CD4-positive, alpha-beta T cell treated with Interleukin-1 beta for 1 hour (primary cell): ENCODE measurements at regions not wholly inside any gene's neighbourhood (a gene's known extent, or its start where the extent isn't known, plus 50 kb on each side); places are given as distances from the start of the nearest gene placed in this dataset.
"Not testable (repeated sequence)": the region's sequence is repeated elsewhere in the genome, so short reads cannot be mapped to it uniquely, and the experiment has no call there.

ENCODE experiments used
- DNase-seq, 2 donors: peaks; one replicate each; pipeline ENCODE4 v3.0.0-alpha.2; 2020 to 2022

- no peak for DNase-seq
Measured at GRCh38 chr4:83758285-83758684, 222.4 kb downstream of the GPAT3 start.

DNA sequence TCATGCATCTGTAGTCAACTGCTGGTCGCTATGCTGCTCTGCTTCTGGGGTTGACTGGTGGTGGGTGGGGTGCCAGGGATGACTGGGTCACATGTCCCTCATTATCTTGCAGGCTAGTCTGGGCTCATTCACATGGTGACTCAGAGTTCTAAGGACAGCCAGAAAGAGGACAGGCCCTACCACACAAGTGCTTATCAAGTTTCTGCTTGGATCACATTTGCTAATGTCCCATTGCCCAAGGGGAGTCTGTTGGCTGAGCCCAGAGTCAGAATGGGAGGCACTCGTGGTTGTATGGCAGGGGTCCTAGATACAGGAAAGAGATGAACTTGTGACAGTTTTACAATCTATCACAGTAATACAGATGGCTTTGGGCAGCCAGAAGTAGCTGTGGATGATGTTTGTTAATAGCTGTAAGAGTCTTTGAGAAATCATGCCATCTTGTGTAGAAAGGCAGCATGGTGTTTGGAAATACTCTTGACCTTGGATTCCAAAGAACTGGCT, 221.3 kb downstream of the GPAT3 start:
- DNase-seq: no peak

DNA sequence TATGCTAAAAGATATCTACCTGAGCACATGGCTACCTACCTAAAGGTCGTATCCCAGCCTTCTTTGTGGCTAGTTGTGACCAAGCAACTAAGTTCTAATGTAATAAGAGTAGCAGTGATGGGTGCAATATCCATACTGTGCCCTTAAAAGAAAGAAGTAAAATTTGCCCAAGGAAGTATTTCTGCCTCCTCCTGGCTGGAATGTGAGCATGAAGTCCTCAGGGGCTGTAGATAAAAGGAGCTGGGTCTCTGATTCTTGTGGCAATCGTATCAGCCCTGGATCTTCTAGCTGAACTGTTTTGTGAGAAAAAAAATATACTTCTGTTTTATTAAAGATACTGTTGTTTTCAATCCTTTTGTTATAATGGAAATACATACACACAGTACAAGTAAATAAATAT, 217.4 kb downstream of the GPAT3 start:
- DNase-seq: no peak

- no peak for DNase-seq
Measured at GRCh38 chr4:83751336-83751949, 215.5 kb downstream of the GPAT3 start.

- DNase-seq: no peak
Measured at GRCh38 chr4:83748711-83749110, 212.8 kb downstream of the GPAT3 start.

- no peak for DNase-seq
Measured at GRCh38 chr4:83738895-83739294, 203.0 kb downstream of the GPAT3 start.

GRCh38 chr4:83734576-83734975, 198.7 kb downstream of the GPAT3 start:
- DNase-seq: no peak

DNA sequence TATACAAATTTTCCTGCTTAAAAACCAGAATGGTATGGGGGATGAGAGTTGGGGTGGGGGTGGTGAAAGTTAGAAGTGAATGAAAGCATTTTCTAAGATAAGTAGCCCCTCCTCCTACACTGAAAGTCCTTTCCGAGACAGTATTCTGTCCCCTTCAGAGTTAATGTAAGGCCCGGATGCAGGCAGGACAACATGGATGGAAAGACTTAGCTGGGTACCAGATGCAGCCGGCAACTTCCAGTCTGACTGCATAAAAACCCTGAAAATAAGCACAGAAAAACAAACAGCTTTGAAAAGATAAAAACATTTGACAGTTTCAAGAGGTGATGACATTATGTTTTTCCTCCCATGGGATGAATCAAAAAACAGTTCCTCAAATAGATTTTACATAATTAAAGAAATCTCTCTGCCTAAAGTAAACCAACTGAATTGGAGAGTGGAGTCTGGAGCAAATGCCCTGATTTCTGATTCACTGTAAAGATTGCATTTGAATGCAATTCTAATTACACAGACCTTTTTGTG, 196.3 kb downstream of the GPAT3 start:
- no peak for DNase-seq

- no peak for DNase-seq
Measured at GRCh38 chr4:83731609-83732008, 195.7 kb downstream of the GPAT3 start.

GRCh38 chr4:83730958-83731357, 195.1 kb downstream of the GPAT3 start:
- not testable (repeated sequence) for DNase-seq

- no peak for DNase-seq
Measured at GRCh38 chr4:83728191-83728590, 192.3 kb downstream of the GPAT3 start.

DNA sequence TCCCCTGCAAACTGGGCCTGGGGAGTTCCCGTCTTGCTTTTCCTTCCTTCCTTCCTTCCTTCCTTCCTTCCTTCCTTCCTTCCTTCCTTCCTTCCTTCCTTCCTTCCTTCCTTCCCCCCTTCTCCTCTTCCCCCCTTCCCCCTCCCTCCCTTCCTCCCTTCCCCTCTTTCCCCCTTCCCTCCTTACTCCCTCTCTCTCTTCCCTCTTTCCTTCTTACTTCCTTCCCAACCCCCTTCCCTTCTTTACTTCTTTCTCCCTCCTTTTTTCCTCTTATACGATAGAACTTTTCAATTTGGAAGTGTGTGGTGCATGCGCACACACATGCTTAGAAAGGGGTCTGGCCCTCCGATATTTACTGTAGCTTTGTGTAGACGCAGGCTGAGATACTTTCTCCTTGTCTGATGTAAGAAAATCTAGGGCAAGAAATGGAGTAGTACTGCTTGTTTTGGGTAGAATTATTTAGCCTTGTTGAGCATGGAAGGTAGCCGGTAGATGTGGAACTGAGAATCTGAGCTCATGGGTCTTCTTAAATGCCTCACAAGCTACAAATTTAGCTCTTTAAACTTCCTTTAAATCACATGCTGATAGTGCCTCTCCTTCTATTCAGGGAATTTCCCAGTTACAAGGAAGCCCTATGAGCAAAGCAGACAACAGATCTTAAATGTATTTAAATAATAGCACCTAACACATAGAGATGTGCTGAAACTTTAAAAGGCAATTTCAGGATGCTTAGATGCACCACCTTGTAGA, 189.6 kb downstream of the GPAT3 start:
- DNase-seq: no peak

- no peak for DNase-seq
Measured at GRCh38 chr4:83724485-83725335, 188.8 kb downstream of the GPAT3 start.

DNA sequence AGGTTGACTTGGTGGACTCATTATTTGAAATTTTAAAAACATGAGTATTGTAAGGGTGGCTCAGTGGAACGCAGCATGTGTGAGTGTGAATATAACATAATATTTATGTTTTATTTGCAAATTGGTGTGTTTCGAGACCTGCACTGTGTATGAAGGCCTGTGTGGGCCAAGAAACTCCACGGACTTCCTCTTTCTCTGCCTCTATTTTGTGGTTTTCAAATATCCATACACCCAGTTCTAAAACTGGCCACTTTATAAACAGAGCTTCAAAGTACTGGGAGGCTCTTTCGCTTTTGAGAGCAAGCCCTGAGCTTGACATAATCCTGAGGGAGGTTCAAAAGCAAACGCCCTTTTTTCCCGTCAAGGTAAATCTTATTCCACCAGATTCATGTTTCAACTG, 187.7 kb downstream of the GPAT3 start:
- no peak for DNase-seq

GRCh38 chr4:83722730-83723269, 186.9 kb downstream of the GPAT3 start:
- DNase-seq: no peak

DNA sequence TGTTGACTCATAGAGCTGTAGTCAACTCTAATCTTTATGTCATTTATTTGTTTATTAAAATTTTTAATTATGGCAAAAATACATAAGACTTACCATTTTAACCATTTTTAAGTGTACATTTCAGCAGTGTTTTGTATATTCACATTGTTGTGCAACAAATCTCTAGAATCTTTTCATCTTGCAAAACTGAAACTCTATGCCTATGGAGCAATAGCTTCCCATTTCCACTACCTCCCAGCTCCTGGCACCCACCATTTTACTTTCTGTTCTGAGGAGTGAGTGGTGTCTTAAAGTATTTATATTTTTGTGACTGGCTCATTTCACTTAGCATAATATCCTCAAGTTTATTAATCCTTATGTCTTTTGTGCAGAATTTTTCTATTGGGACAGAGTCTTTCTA, 181.0 kb downstream of the GPAT3 start:
- no peak for DNase-seq

DNA sequence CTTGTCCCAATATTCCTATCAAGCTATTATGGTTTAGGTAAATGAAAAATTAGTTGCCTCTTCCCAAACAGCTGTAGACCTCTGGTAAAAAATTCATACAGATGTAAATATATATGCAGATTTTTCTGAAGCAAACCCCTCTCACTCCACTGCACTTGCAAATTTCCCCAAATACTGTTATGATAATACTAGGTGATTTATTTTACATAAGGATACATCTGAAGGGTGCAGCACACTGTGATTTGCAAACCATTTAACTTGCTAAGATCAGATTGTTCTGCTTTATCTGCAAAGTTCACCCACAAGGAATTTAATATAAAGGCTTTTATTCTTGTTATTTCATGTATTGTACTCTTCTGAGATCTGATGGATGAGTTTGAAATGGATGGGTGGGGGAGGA, 177.0 kb downstream of the GPAT3 start:
- no peak for DNase-seq

DNA sequence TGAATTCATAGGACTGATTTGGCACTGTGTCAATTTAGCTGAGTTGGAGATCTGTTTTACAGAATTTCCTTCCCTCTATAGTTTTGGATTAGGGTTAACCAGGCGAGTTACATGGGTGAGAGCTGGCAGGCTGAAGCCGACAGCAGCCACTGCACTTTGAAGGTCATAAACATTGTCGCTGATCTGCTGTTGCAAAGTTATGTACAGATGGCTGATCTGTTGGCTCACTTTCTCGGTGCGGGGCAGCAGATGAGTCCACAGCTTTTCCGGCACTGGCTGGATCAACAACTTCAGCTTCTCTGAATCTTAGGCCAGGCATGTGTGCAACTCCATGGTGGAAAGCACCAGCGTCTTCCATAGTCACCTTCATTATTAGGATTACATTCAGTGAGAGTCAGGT, 173.7 kb downstream of the GPAT3 start:
- no peak for DNase-seq

GRCh38 chr4:83708500-83709175, 172.7 kb downstream of the GPAT3 start:
- no peak for DNase-seq

GRCh38 chr4:83704786-83705185, 168.9 kb downstream of the GPAT3 start:
- DNase-seq: no peak

- no peak for DNase-seq
Measured at GRCh38 chr4:83703752-83704151, 167.8 kb downstream of the GPAT3 start.

GRCh38 chr4:83701041-83701440, 165.1 kb downstream of the GPAT3 start:
- DNase-seq: no peak

DNA sequence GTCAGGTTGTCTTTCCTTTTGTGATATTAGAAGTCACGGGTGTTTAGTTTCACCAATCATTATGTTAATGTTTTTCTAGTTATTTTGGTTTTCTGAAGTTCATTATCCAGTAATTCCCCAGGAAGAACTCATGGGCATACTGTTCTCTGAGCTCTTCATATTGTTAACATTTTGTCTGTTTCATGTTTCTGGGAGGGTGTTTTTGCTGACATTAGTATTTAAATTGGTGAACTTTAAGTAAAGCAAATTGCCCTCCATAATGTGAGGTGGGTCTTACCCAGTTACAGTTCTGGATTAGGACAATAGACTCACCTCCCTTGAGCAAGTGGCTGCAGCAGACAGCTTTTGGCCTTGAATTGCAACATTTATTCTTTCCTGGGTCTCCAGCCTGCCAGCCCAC, 163.4 kb downstream of the GPAT3 start:
- no peak for DNase-seq
